Astrocyte of the spinal cord (primary cell): ENCODE measurements at regions not wholly inside any gene's neighbourhood (a gene's known extent, or its start where the extent isn't known, plus 50 kb on each side); places are given as distances from the start of the nearest gene placed in this dataset.

ENCODE experiments used
- DNase-seq: peaks from one replicate; pipeline ENCODE4 v3.0.0; 2011; ENCODE audit warnings: low read depth, low spot score
- H3K4me3 ChIP-seq: 2 replicates; pipeline ENCODE4 v1.5.1; 2011; ENCODE audit warnings: low read depth, mild to moderate bottlenecking, low read length, moderate library complexity
- CTCF ChIP-seq: IDR thresholded peaks from 2 replicates; pipeline ENCODE4 v1.5.1; 2012; ENCODE audit warnings: low read depth, mild to moderate bottlenecking, low read length, inconsistent platforms
- in situ Hi-C: cut with HindIII; loops from 2 replicates; pipeline ENCODE4 v1.10.0; 2017; ENCODE audit warnings: low sequenced_read_pairs

DNA sequence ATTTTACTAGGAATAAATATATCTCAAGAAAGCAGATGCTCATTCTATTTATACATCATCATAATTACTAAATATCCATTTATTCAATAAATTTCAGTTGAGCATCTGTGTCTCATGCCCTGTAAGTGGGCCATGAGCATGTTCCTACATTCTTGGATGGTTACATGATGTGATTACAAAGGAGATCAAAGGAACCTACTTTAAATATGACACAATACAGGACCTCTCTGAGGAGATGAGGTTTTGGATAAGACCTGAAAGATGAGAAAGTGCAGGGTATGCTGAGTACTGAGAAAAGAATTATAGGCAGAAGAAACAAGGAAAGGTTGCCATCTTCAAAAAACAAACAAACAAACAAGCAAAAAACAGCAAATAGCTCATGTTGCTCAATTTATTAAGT, 105.4 kb upstream of the CNTN1 start:
- DNase-seq = no peak
- H3K4me3 ChIP-seq = no peak overlapping the region
- in situ Hi-C loops = no loop called here
- TF ChIP-seq CTCF = no peak

DNA sequence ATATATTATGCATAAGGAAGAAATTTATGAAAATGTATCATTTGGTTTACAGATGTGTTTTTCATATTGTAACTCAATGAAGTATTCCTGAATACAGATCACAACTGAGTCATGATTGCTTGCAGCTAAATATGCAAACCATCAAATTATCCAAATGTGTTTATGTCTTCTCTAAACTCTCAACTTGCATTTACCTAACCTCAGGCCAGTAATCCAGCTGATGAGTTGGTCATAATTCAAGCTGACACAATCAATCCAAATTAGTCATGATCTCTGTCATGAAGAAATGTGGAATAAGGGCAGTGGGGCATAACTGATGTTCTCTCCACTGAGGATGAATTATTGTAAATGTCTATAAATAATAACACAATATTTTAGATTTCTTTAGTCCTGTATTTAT, 104.8 kb upstream of the CNTN1 start:
- TF ChIP-seq CTCF = no peak
- no peak for DNase-seq
- H3K4me3 ChIP-seq = no peak overlapping the region
- in situ Hi-C loops = no loop called here

- in situ Hi-C loops = no loop called here
- no peak overlapping the region for H3K4me3 ChIP-seq
- DNase-seq = no peak
- TF ChIP-seq CTCF = no peak
Measured at GRCh38 chr12:40587970-40588369, 104.3 kb upstream of the CNTN1 start.

DNA sequence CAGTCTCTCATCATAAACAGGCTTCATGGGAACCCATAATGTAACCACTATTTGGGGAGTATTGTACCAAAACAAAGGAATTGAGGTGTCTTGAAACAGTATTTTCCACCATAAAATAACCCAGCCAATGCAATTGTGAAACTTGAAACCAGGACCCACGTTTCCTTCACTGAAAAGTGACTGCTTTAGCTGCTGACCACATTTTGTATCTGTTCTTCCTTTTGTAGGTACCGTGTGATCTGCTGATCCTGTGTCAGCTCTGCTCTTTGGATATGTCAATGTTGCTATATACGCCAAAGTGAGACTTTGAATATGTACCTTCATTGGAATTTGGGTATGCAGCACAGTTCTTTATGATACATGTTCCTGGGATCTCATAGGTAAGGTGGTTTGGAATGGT, 95.1 kb upstream of the CNTN1 start:
- in situ Hi-C loops = no loop called here
- TF ChIP-seq CTCF = no peak
- no peak for DNase-seq
- H3K4me3 ChIP-seq = no peak overlapping the region

DNA sequence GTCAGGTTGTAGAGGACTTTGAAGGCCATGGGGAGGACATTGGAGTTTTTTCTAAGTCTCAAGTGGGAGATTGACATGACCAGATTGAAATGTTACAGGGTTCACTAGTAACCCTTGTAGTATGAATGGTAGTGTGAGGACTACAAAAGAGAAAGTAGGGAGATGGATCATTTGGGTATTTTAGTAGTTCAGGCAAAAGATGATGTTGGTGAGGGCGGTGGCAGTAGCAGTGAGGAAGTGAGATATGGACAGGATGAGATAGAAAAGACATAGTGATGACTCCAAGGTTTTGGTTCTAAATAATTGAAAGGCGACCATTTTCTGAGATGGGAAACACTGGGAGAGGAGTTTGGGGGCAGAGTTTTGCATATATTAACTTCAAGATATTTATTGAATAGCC, 94.2 kb upstream of the CNTN1 start:
- no peak for TF ChIP-seq CTCF
- in situ Hi-C loops = no loop called here

GRCh38 chr12:40602562-40602961, 89.7 kb upstream of the CNTN1 start:
- H3K4me3 ChIP-seq = no peak overlapping the region
- TF ChIP-seq CTCF = no peak
- DNase-seq = no peak
- in situ Hi-C loops = no loop called here

More for the DNA sequence above, 94.2 kb upstream of the CNTN1 start:
- no peak for DNase-seq
- no peak overlapping the region for H3K4me3 ChIP-seq

DNA sequence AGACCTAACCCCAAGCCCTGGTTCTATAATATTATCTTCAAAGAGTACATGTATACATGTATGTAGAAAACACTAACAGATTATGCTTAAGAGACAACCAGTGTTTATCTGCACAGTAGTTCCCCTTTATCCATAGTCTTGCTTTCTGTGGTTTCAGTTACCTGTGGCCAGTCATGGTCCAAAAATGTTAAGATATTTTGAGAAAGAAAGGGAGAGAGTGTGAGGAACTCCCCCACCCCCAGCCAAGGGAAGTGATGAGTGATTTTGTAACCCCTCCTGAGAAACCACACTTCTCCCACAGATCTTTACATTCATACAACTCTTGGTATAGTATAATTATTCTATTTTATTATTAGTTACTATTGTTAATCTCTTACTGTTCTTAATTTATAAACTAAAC, 77.3 kb upstream of the CNTN1 start:
- no peak for TF ChIP-seq CTCF
- H3K4me3 ChIP-seq = no peak overlapping the region
- in situ Hi-C loops = no loop called here
- DNase-seq = no peak
